Sigmoid colon (tissue), 6 donors: ENCODE measurements at regions not wholly inside any gene's neighbourhood (a gene's known extent, or its start where the extent isn't known, plus 50 kb on each side); places are given as distances from the start of the nearest gene placed in this dataset.

Experiments used
- DNase-seq: peaks from one replicate; pipeline ENCODE4 v3.0.0-alpha.2; 2019
- H3K27ac ChIP-seq, 4 donors: fragments of 200-600 bp; sonication (generic); one replicate each; pipeline ENCODE4 v1.5.1; 2016 to 2019; ENCODE audit warnings: mild to moderate bottlenecking in 1 of 4
- H3K27me3 ChIP-seq, 3 donors: fragments of 200-600 bp; sonication (generic); one replicate each; pipeline ENCODE4 v1.5.1; 2019; ENCODE audit warnings: mild to moderate bottlenecking in 1 of 3
- H3K36me3 ChIP-seq, 4 donors: fragments of 200-600 bp; sonication (generic); one replicate each; pipeline ENCODE4 v1.5.1; 2016 to 2019
- H3K4me1 ChIP-seq, 4 donors: fragments of 200-600 bp; sonication (generic); one replicate each; pipeline ENCODE4 v1.5.1; 2017 to 2019
- H3K4me3 ChIP-seq, 4 donors: fragments of 200-600 bp; sonication (generic); one replicate each; pipeline ENCODE4 v1.5.1; 2017 to 2019; ENCODE audit warnings: mild to moderate bottlenecking in 2 of 4, moderate library complexity in 1 of 4
- H3K9me3 ChIP-seq, 4 donors: fragments of 200-600 bp in 3 of 4; sonication (generic) in 3 of 4; one replicate each; pipeline versions ENCODE4 v1.5.1 to v1.6.1; 2013 to 2019
- CTCF ChIP-seq, 4 experiments: fragments of 450-650 bp in 3 of 4; fragments of 200-600 bp in 1 of 4; IDR thresholded peaks; one replicate each; pipeline ENCODE4 v1.5.1; 2016 to 2019; ENCODE audit warnings: antibody characterized with exemption in 4 of 4, mild to moderate bottlenecking in 3 of 4, moderate library complexity in 2 of 4
- EP300 ChIP-seq, 4 donors: sonication (generic); formaldehyde crosslinking; IDR thresholded peaks; one replicate each; pipeline ENCODE4 v1.6.1; 2017; ENCODE audit warnings: antibody characterized with exemption in 4 of 4
- POLR2A ChIP-seq, 2 donors: fragments of 450-650 bp; IDR thresholded peaks; one replicate each; pipeline ENCODE4 v1.6.1; 2016; ENCODE audit warnings: antibody characterized with exemption in 2 of 2, mild to moderate bottlenecking in 2 of 2, moderate library complexity in 2 of 2
- POLR2AphosphoS5 ChIP-seq, 4 donors: sonication (generic); formaldehyde crosslinking; IDR thresholded peaks; one replicate each; pipeline ENCODE4 v1.6.1; 2017; ENCODE audit warnings: antibody characterized with exemption in 4 of 4
- WGBS, 2 donors: extraction: QIAGEN DNeasy Blood & Tissue Kit; methylation state at CpG; one replicate each; pipeline ENCODE4 v1.1.7; 2013; 5-methylcytosine and 5-hydroxymethylcytosine counted together
- intact Hi-C: fragments of 100-400 bp; cut with DNase I; formaldehyde crosslinking; loops from one replicate; pipeline ENCODE4 v1.15.1; 2023
- donor health status: healthy with polysubstance abuse.
- donor health status: healthy.

- 53 to 78% methylated on average over 2 of the region's 2 CpGs for WGBS, 2 donors
- TF ChIP-seq POLR2AphosphoS5 (IDR thresholded peaks at IDR 0.05), result no peak
- no peak overlapping the region for H3K27ac ChIP-seq
- H3K4me1 ChIP-seq, result no peaks in the 10 kb centered on the region
- no peaks in the 10 kb centered on the region for H3K9me3 ChIP-seq
- intact Hi-C loops, result no loop called here
- no peaks in the 10 kb centered on the region for H3K36me3 ChIP-seq
- no peak overlapping the region for H3K4me3 ChIP-seq
- DNase-seq, result no peak
- no peaks in the 10 kb centered on the region for H3K27me3 ChIP-seq
Measured at GRCh38 chr3:21357241-21357640, 393.8 kb downstream of the ZNF385D start.

DNA sequence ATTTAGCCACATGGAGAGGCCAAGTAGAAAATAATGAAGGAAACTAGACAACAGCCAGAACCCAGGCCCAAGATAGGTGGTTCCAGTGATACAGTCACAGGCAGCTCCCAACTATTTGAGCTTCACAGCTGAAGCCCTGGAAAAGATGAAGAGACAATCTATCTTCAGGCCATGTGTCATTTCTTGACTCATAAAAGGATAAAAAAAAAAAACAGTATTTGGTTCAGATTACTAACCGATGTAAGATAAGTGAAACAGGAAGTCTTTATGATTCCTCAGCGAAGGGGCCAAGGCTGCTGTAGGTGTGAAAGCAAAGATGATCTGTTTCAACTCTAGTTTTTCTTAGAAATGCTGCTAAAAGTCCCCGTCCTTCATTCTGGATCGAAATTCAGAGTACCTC is 394.6 kb downstream of the ZNF385D start:
- no peak for DNase-seq
- Histone ChIP-seq H3K4me1 (no peaks in the 10 kb centered on the region), H3K27me3 (no peaks in the 10 kb centered on the region), H3K9me3 (no peaks in the 10 kb centered on the region), H3K4me3 (no peak overlapping the region), H3K27ac (no peak overlapping the region), H3K36me3 (no peaks in the 10 kb centered on the region)
- TF ChIP-seq CTCF (IDR thresholded peaks at IDR 0.05) (no peak), POLR2AphosphoS5 (IDR thresholded peaks at IDR 0.05) (no peak), EP300 (IDR thresholded peaks at IDR 0.05) (no peak)
- 72 to 80% methylated on average over 4 of the region's 4 CpGs for WGBS, 2 donors
- intact Hi-C loops, result no loop called here

GRCh38 chr3:21345382-21345976 is 405.5 kb downstream of the ZNF385D start:
- H3K36me3 ChIP-seq, result no peaks in the 10 kb centered on the region
- H3K4me1 ChIP-seq, result no peaks in the 10 kb centered on the region
- no peak for DNase-seq
- intact Hi-C loops, result no loop called here
- no peaks in the 10 kb centered on the region for H3K9me3 ChIP-seq
- H3K27me3 ChIP-seq, result no peaks in the 10 kb centered on the region
- 77 to 80% methylated on average over 7 of the region's 7 CpGs for WGBS, 2 donors
- H3K27ac ChIP-seq, result no peak overlapping the region
- TF ChIP-seq POLR2AphosphoS5 (IDR thresholded peaks at IDR 0.05) (no peak), EP300 (IDR thresholded peaks at IDR 0.05) (no peak), POLR2A (IDR thresholded peaks at IDR 0.05) (no peak)
- no peak overlapping the region for H3K4me3 ChIP-seq

DNA sequence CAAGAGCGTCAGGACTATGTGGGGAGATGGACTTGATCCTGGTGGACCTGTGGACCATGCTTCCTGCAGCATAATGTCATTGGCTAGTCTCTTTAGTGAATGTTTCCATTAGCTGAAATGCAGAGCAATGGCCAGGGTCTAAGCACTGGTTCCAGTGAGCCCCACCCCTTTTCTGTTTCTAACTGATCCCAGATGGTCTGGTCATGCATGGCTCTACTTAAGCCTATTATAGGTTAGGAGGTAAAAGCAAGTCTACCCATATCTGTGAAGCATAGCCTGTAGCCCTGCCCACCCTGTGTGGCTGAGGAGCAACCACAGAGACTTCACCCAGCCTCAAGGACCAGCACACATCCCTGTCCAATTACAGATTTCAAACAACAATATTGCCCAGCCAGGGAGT is 419.2 kb downstream of the ZNF385D start:
- Histone ChIP-seq H3K36me3 (no peaks in the 10 kb centered on the region), H3K27ac (no peak overlapping the region), H3K4me1 (no peaks in the 10 kb centered on the region), H3K9me3 (no peaks in the 10 kb centered on the region), H3K27me3 (no peaks in the 10 kb centered on the region), H3K4me3 (no peak overlapping the region)
- WGBS, 2 donors, result 83 to 84% methylated on average over 1 of the region's 1 CpG
- DNase-seq, result no peak
- TF ChIP-seq POLR2AphosphoS5 (IDR thresholded peaks at IDR 0.05), result no peak
- TF ChIP-seq EP300 (IDR thresholded peaks at IDR 0.05), result no peak
- TF ChIP-seq POLR2A (IDR thresholded peaks at IDR 0.05), result no peak
- TF ChIP-seq CTCF (IDR thresholded peaks at IDR 0.05), result no peak
- intact Hi-C loops, result no loop called here

DNA sequence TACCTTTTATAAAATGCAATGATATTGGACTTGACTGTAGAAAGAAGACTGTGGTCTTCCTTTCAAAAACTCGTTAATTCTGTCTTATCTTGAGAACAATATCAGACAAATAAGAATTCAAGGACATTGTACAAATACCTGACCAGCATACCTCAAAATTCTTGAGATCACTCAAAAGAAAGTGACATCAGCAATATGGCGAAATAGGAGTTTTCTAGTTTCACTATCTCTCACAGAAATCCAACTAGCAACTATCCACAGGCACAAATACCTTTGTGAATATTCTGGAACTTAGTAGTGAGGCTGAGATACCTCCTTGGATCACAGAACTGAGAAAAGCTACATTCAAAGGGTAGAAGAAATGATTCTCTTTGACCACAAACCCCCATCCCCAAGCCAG is 419.7 kb downstream of the ZNF385D start:
- H3K27ac ChIP-seq, result no peak overlapping the region
- DNase-seq, result no peak
- no peaks in the 10 kb centered on the region for H3K4me1 ChIP-seq
- WGBS, 2 donors, result 46 to 61% methylated on average over 2 of the region's 2 CpGs
- H3K4me3 ChIP-seq, result no peak overlapping the region
- H3K9me3 ChIP-seq, result no peaks in the 10 kb centered on the region
- TF ChIP-seq POLR2A (IDR thresholded peaks at IDR 0.05), result no peak
- no peak for TF ChIP-seq POLR2AphosphoS5 (IDR thresholded peaks at IDR 0.05)
- TF ChIP-seq EP300 (IDR thresholded peaks at IDR 0.05), result no peak
- TF ChIP-seq CTCF (IDR thresholded peaks at IDR 0.05), result no peak
- no peaks in the 10 kb centered on the region for H3K27me3 ChIP-seq
- intact Hi-C loops, result no loop called here
- H3K36me3 ChIP-seq, result no peaks in the 10 kb centered on the region

DNA sequence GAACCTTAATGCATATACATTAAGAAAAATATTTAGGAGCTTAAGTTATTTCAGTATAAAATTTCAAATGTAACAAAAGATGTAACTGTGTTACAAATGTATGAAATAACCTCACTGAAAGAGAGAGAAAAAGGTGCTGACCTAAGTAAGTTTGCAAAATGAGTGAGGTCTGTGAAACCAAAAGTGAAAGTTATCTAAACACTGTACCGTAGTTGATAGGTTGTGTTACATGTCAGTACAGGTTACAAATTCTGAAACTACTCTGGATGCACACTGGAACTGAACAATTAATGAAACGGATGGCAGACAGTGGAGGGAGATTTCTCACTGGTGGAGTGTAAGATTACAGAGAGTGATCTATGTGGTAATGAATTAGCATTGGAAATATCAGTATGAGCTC is 420.7 kb downstream of the ZNF385D start:
- no peak for TF ChIP-seq POLR2A (IDR thresholded peaks at IDR 0.05)
- TF ChIP-seq EP300 (IDR thresholded peaks at IDR 0.05), result no peak
- no peak for TF ChIP-seq CTCF (IDR thresholded peaks at IDR 0.05)
- no peak for TF ChIP-seq POLR2AphosphoS5 (IDR thresholded peaks at IDR 0.05)
- H3K36me3 ChIP-seq, result no peaks in the 10 kb centered on the region
- no peaks in the 10 kb centered on the region for H3K4me1 ChIP-seq
- H3K9me3 ChIP-seq, result no peaks in the 10 kb centered on the region
- WGBS, 2 donors, result 24% methylated on average over 2 of the region's 2 CpGs
- H3K27ac ChIP-seq, result no peak overlapping the region
- H3K4me3 ChIP-seq, result peak overlapping the region in 1 of 4 donors; percentile 14
- DNase-seq, result no peak
- intact Hi-C loops, result no loop called here
- H3K27me3 ChIP-seq, result no peaks in the 10 kb centered on the region
